H1 (cell line): ENCODE measurements at regions not wholly inside any gene's neighbourhood (a gene's known extent, or its start where the extent isn't known, plus 50 kb on each side); places are given as distances from the start of the nearest gene placed in this dataset.

Source experiments
- CHD7 ChIP-seq: fragments of 300-600 bp; sonication (generic); IDR thresholded peaks from 2 replicates; pipeline ENCODE4 v1.7.1; 2012; ENCODE audit warnings: low read length, moderate library complexity, mild to moderate bottlenecking, inconsistent platforms; ENCODE audit not compliant: insufficient replicate concordance
- CTBP2 ChIP-seq: IDR thresholded peaks from 2 replicates; pipeline ENCODE4 v1.7.0; 2011; ENCODE audit warnings: borderline replicate concordance, mild to moderate bottlenecking, moderate library complexity, mixed read lengths, low read length; ENCODE audit not compliant: insufficient read depth, insufficient read length
- FOSL1 ChIP-seq: IDR thresholded peaks from 2 replicates; pipeline ENCODE4 v1.6.1; 2011; ENCODE audit warnings: mild to moderate bottlenecking, low read depth, low read length, moderate library complexity; ENCODE audit not compliant: insufficient read depth
- HDAC6 ChIP-seq: IDR thresholded peaks from one replicate; pipeline ENCODE4 v1.7.1; 2012; ENCODE audit warnings: low read depth, mild to moderate bottlenecking, inconsistent platforms, low read length, moderate library complexity
- MAX ChIP-seq: IDR thresholded peaks from 2 replicates; pipeline ENCODE4 v1.6.1; 2012; ENCODE audit warnings: inconsistent platforms
- RFX5 ChIP-seq: IDR thresholded peaks from 2 replicates; pipeline ENCODE4 v1.6.1; 2011; ENCODE audit warnings: low read depth, low read length, improper control_type of control experiment, borderline replicate concordance
- RNF2 ChIP-seq: fragments of 200-900, 300-1000 bp; sonication (generic); IDR thresholded peaks from 2 replicates; pipeline ENCODE4 v1.7.1; 2016; ENCODE audit warnings: borderline replicate concordance, low read depth, mild to moderate bottlenecking, antibody characterized with exemption, low read length; ENCODE audit not compliant: poor library complexity, severe bottlenecking; ENCODE audit errors: missing control alignments
- RXRA ChIP-seq: IDR thresholded peaks from 2 replicates; pipeline ENCODE4 v1.6.1; 2011; ENCODE audit warnings: low read depth, mild to moderate bottlenecking, low read length, moderate library complexity; ENCODE audit not compliant: insufficient read depth
- SIN3A ChIP-seq, 2 experiments: IDR thresholded peaks in 1 of 2; conservative IDR thresholded peaks in 1 of 2; 2 replicates each; pipeline ENCODE4 v1.6.1; 2011 to 2012; ENCODE audit warnings: low read length in 2 of 2, improper control_type of control experiment in 1 of 2, low read depth in 1 of 2, mild to moderate bottlenecking in 1 of 2
- SP2 ChIP-seq: IDR thresholded peaks from 2 replicates; pipeline ENCODE4 v1.6.1; 2012; ENCODE audit warnings: mild to moderate bottlenecking, low read length, inconsistent platforms
- YY1 ChIP-seq: IDR thresholded peaks from 2 replicates; pipeline ENCODE4 v1.6.1; 2011; ENCODE audit warnings: low read depth, mild to moderate bottlenecking, low read length

- TF ChIP-seq CHD7 (no peak), CTBP2 (no peak), RXRA (no peak), MAX (no peak), YY1 (no peak), FOSL1 (no peak), SP2 (no peak), SIN3A (conservative IDR thresholded peaks at IDR 0.05 in 1 of 2, IDR thresholded peaks at IDR 0.05 in 1 of 2; ENCODE audit: low read depth in 1 of 2, low read length in 2 of 2) (no peak), HDAC6 (no peak), RNF2 (no peak), RFX5 (no peak)
These were observed 1890.1 kb upstream of the WWC1 start (continued) for GRCh38 chr5:166401391-166401790.
